OCI-LY7 (cell line): ENCODE measurements at regions not wholly inside any gene's neighbourhood (a gene's known extent, or its start where the extent isn't known, plus 50 kb on each side); places are given as distances from the start of the nearest gene placed in this dataset.

Experiments
- CTCF ChIP-seq: fragments of 200-600 bp; sonication (generic); conservative IDR thresholded peaks from 2 replicates; pipeline ENCODE4 v1.5.1; 2014; ENCODE audit warnings: mild to moderate bottlenecking, antibody characterized with exemption, low read length, moderate library complexity, mixed read lengths
- EZH2phosphoT487 ChIP-seq: fragments of 200-600 bp; sonication (generic); IDR thresholded peaks from 2 replicates; pipeline ENCODE4 v1.6.1; 2018; ENCODE audit warnings: low read depth, borderline replicate concordance, mild to moderate bottlenecking, mixed run types, antibody characterized with exemption, low read length, moderate library complexity, mixed read lengths

GRCh38 chr4:144903953-144904711 is 193.9 kb downstream of the ANAPC10 start:
- TF ChIP-seq EZH2phosphoT487 (no peak), CTCF (no peak)
